Adrenal gland (tissue), 5 donors: ENCODE measurements at regions not wholly inside any gene's neighbourhood (a gene's known extent, or its start where the extent isn't known, plus 50 kb on each side); places are given as distances from the start of the nearest gene placed in this dataset.

Source experiments
- POLR2A ChIP-seq, 2 donors: fragments of 450-650 bp; IDR thresholded peaks; one replicate each; pipeline ENCODE4 v1.6.1; 2017; ENCODE audit warnings: antibody characterized with exemption in 2 of 2, mild to moderate bottlenecking in 2 of 2, moderate library complexity in 1 of 2
- TF ChIP-seq, protein P1 (sequence below), 6 experiments: fragments of 450-650 bp in 4 of 6; fragments of 200-600 bp in 2 of 6; sonication (generic) in 1 of 6; IDR thresholded peaks; 1 replicate in 5 of 6; 2 replicates in 1 of 6; pipeline versions ENCODE4 v1.5.1 to v1.8.0; 2016 to 2021; ENCODE audit warnings: antibody characterized with exemption in 6 of 6, mild to moderate bottlenecking in 2 of 6, moderate library complexity in 1 of 6
- donor health status: DM: no; HTN: no; CAD: no.

DNA sequence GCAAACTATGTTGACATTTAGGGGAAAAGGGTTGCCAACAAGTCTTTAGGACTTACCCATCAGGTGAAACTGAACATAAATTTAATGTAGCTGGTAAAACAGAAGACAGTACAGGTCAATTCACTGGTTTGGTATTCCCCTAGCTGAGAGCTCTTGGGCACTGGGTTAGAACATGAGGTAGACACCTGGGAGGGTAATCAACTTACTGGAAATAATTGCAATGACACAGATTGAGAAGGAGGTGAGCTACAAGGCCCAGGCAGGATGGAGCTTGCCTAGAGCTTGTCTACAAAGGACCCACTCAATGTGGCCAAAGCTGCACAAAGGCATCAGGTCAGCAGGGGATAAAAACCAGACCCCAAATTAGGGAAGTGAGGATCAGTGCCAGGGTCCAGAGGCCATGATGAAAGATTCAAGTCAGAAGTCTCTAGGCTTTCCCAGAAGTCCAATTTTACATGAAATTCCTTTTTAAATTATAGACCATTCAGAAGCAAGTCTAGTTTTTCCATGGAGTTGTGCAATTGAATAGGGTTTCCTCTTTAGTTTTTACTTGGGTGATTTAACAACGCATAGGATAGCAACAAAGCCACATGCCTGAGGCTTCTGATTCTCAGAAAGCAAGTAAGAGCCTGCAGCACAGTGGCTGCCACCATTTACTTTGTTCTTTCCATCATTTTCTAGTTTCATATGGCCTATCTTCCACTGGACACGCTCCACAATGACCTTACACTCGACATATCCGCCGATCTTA, 194.0 kb downstream of the NDFIP2 start:
- TF ChIP-seq, protein P1, sequence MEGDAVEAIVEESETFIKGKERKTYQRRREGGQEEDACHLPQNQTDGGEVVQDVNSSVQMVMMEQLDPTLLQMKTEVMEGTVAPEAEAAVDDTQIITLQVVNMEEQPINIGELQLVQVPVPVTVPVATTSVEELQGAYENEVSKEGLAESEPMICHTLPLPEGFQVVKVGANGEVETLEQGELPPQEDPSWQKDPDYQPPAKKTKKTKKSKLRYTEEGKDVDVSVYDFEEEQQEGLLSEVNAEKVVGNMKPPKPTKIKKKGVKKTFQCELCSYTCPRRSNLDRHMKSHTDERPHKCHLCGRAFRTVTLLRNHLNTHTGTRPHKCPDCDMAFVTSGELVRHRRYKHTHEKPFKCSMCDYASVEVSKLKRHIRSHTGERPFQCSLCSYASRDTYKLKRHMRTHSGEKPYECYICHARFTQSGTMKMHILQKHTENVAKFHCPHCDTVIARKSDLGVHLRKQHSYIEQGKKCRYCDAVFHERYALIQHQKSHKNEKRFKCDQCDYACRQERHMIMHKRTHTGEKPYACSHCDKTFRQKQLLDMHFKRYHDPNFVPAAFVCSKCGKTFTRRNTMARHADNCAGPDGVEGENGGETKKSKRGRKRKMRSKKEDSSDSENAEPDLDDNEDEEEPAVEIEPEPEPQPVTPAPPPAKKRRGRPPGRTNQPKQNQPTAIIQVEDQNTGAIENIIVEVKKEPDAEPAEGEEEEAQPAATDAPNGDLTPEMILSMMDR (IDR thresholded peaks at IDR 0.05), result no peak
- no peak for TF ChIP-seq POLR2A (IDR thresholded peaks at IDR 0.05)
